ENCODE measurements at regions not wholly inside any gene's neighbourhood (a gene's known extent, or its start where the extent isn't known, plus 50 kb on each side); places are given as distances from the start of the nearest gene placed in this dataset.

- FAIRE-seq (no peak), DNase-seq (ENCODE audit: insufficient read length) (no peak)
- no peak for TF ChIP-seq TAF1 (IDR thresholded peaks at IDR 0.05; ENCODE audit: borderline replicate concordance, low read depth, low read length)
These were observed 281.9 kb upstream of the MAD2L1 start for GRCh38 chr4:120348521-120348920.

GRCh38 chr4:120331486-120332370 is 265.1 kb upstream of the MAD2L1 start:
- FAIRE-seq (no peak), DNase-seq (ENCODE audit: insufficient read length) (no peak)
- TF ChIP-seq TAF1 (IDR thresholded peaks at IDR 0.05; ENCODE audit: borderline replicate concordance, low read depth, low read length) (no peak), POLR2AphosphoS5 (IDR thresholded peaks at IDR 0.05; ENCODE audit: low read depth, low read length) (no peak), POLR2A (IDR thresholded peaks at IDR 0.05; ENCODE audit: low read depth, low read length) (no peak)

DNA sequence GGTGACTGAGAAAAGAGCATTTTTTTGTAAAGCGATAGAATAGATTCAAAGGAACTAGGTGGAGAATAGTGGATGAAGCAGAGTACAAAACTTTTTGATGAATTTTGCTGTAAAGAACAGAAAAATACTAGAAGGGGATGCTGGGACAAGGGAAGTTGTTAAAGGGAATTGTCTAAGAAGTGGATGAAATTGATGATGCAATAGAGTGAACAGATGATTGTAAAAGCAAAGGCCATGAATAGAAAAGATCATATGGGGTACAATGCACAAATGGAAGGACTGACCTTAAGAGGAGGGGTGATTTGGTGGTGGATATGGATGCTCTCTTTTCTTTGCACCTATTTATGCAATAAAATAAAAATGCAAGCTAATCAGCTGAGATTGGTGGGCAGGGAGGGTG is 262.7 kb upstream of the MAD2L1 start:
- no peak for TF ChIP-seq TAF1 (IDR thresholded peaks at IDR 0.05; ENCODE audit: borderline replicate concordance, low read depth, low read length)
- DNase-seq (ENCODE audit: insufficient read length): no peak
- FAIRE-seq: no peak

DNA sequence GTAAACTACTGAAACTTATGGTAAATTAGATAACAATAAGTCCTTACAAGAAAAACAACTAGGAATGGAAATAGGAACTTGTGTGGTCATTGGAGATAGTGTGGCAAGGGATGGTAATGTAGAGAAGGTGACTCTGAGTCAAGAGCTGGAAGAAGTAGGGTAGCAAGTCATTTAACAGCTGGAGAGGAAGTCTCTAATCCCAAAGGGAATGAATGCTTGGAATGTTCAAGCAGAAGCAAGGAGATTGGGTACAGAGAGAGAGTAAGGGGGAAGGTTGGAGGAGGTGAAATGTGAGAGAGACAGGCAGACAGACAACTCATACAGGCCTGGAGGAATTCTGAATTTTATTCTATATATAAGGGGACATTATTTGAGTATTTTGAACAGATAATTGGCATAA is 260.6 kb upstream of the MAD2L1 start:
- FAIRE-seq (no peak), DNase-seq (ENCODE audit: insufficient read length) (no peak)
- no peak for TF ChIP-seq POLR2AphosphoS5 (IDR thresholded peaks at IDR 0.05; ENCODE audit: low read depth, low read length)

DNA sequence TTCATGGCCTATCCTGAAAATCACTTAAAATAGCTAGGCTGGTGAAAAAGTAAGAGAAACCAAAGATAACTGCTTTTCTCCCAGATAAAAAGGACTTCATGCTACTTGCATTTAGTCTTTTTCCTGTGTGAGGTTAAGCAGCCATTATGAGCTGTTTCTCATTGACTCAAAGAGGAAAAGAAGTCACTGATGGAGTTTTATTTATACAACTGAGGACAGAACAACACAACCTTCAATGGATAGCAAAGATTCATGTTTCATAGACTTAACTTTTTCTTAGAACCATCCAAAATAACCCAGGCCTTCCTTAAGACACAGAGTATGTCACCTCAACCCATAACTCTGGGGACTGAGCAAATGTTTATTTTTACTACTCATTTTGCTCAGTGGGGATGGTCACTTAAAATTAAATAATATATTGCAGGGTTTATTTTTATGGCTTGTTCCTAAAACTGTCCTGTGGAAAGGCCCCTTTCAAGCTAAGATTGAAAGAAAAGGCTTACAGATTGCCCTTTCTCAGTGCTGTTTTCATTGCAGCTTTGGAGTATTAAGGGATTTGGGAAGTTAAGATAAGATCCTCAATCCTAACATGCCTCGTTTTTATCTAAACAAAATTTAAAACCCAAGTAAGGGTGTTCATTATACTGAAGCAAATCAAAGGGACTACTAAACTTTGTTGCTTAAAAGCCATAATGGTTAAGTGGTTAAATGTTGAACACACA is 252.6 kb upstream of the MAD2L1 start:
- FAIRE-seq (no peak), DNase-seq (ENCODE audit: insufficient read length) (no peak)
- TF ChIP-seq TAF1 (IDR thresholded peaks at IDR 0.05; ENCODE audit: borderline replicate concordance, low read depth, low read length) (no peak), POLR2A (IDR thresholded peaks at IDR 0.05; ENCODE audit: low read depth, low read length) (no peak), POLR2AphosphoS5 (IDR thresholded peaks at IDR 0.05; ENCODE audit: low read depth, low read length) (no peak)

DNA sequence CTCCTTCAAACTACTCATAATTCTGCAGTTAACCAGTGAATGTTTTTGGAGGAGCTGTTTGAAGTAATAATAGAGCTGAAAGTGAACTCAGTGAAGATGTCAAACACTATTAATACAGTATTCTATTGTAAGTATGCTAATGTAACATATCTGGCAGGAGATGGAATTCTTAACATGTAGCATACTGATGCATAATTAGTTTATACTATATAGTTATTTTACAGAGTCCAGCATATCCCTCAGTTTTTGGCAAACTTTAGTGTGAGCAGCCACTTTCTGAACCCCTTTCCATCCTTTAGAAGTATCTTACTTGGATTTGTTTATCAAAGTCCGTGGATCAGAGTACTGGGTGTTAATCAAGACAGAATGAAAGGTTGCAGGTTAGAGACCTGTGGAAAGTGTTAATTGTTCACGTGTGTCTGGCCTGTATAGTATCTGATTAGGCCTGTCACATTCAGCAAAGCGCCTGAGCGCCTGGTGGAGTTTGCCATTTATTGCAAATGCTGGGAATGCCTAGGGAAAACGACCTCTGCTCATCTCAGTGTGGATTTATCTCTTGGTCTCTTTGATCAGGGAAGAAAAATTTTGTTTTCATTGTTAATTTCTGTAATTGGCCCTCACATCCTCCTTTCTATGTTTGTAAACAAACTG is 251.7 kb upstream of the MAD2L1 start:
- no peak for FAIRE-seq
- TF ChIP-seq POLR2A (IDR thresholded peaks at IDR 0.05; ENCODE audit: low read depth, low read length) (no peak), TAF1 (IDR thresholded peaks at IDR 0.05; ENCODE audit: borderline replicate concordance, low read depth, low read length) (no peak), POLR2AphosphoS5 (IDR thresholded peaks at IDR 0.05; ENCODE audit: low read depth, low read length) (no peak)
- DNase-seq (ENCODE audit: insufficient read length): no peak

DNA sequence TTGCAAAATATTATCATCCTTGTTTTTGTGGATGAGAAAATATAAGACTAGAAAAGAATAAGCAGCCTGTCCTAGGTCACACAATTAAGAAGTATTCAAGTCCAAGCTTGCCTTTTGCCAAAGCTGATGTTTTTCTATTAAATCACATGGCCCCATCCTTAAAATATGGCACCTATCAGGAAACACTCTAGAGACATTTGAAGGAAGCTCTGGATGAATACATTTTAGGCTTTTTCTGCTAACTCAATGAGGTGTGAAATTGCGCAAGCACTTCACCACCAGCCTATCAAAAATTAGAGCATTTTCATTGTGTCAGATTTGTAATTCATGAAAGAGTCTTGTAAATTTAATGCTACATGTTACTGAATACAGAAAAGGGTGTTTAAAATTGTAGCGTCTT is 251.1 kb upstream of the MAD2L1 start:
- TF ChIP-seq POLR2A (IDR thresholded peaks at IDR 0.05; ENCODE audit: low read depth, low read length) (no peak), TAF1 (IDR thresholded peaks at IDR 0.05; ENCODE audit: borderline replicate concordance, low read depth, low read length) (no peak), POLR2AphosphoS5 (IDR thresholded peaks at IDR 0.05; ENCODE audit: low read depth, low read length) (no peak)
- DNase-seq (ENCODE audit: insufficient read length) (no peak), FAIRE-seq (no peak)

DNA sequence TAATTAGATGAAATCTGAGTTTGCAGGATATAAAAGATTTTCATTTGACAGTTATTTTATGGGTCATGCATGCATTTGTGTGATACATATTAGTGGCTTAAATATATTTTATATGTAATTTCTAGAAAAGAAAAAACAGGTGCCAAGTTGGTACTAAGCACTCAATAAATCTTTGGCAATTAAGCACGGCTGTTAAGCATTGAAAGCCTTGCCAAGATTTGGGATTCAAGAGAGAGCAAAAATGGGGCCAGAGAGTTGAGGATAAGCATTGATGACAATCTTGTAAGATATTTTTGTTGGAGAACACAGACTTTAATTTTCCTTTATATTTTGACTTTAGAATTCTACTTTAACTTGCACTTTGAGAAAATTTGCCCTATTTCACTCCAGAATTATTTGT is 249.8 kb upstream of the MAD2L1 start:
- no peak for DNase-seq (ENCODE audit: insufficient read length)
- FAIRE-seq: no peak
- TF ChIP-seq POLR2AphosphoS5 (IDR thresholded peaks at IDR 0.05; ENCODE audit: low read depth, low read length): no peak
- TF ChIP-seq TAF1 (IDR thresholded peaks at IDR 0.05; ENCODE audit: borderline replicate concordance, low read depth, low read length): no peak
- no peak for TF ChIP-seq POLR2A (IDR thresholded peaks at IDR 0.05; ENCODE audit: low read depth, low read length)

DNA sequence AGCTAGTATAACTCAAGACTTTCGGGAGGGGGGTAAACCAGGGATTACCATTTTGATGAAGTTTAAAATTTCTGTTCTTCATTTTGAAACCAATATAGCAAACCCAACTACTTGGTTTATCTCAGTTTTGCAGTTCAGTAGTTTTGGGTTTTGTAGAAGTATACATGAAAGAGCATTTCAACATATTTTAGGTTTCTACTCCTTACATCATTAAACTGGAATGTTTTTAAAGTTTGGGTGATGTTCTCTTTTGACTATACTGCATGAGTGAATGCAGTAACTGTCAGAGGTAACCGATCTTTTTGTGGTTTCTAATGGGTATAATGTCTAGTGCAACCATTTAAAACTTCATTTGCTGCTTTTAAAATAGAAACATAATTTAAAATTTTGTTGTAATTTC is 248.3 kb upstream of the MAD2L1 start:
- FAIRE-seq: no peak

GRCh38 chr4:120304801-120305200 is 238.2 kb upstream of the MAD2L1 start:
- no peak for TF ChIP-seq POLR2AphosphoS5 (IDR thresholded peaks at IDR 0.05; ENCODE audit: low read depth, low read length)
- no peak for FAIRE-seq
- DNase-seq (ENCODE audit: insufficient read length): no peak

More for the DNA sequence above, 248.3 kb upstream of the MAD2L1 start:
- TF ChIP-seq POLR2AphosphoS5 (IDR thresholded peaks at IDR 0.05; ENCODE audit: low read depth, low read length) (no peak), TAF1 (IDR thresholded peaks at IDR 0.05; ENCODE audit: borderline replicate concordance, low read depth, low read length) (no peak), POLR2A (IDR thresholded peaks at IDR 0.05; ENCODE audit: low read depth, low read length) (no peak)
- DNase-seq (ENCODE audit: insufficient read length): no peak

GRCh38 chr4:120299631-120300030 is 233.0 kb upstream of the MAD2L1 start:
- DNase-seq (ENCODE audit: insufficient read length): no peak
- TF ChIP-seq TAF1 (IDR thresholded peaks at IDR 0.05; ENCODE audit: borderline replicate concordance, low read depth, low read length) (no peak), POLR2A (IDR thresholded peaks at IDR 0.05; ENCODE audit: low read depth, low read length) (no peak), POLR2AphosphoS5 (IDR thresholded peaks at IDR 0.05; ENCODE audit: low read depth, low read length) (no peak)
- no peak for FAIRE-seq

DNA sequence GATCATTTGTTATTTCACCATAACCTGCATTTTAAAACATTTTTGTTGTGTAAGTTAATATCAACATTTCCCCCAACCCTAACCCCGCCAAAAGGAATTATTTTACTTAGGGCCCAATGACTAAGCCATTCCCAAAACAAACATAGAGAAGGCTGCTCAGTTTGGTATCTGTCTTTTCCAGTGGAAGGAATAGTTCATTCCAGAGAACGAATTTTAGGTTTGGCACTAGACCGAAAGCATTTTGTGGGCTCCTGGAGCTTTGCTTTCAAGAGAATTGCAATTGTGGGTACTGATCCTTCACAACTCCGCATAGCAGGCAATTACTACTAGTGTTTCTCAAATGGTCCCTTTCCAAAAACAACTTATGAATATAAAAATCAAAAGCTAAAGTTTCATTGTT is 226.7 kb upstream of the MAD2L1 start:
- FAIRE-seq (no peak), DNase-seq (ENCODE audit: insufficient read length) (no peak)
- TF ChIP-seq TAF1 (IDR thresholded peaks at IDR 0.05; ENCODE audit: borderline replicate concordance, low read depth, low read length) (no peak), POLR2A (IDR thresholded peaks at IDR 0.05; ENCODE audit: low read depth, low read length) (no peak), POLR2AphosphoS5 (IDR thresholded peaks at IDR 0.05; ENCODE audit: low read depth, low read length) (no peak)

All from GM12892 (cell line).